Suppressor macrophage treated with lipopolysaccharide for 1 hour (primary cell): ENCODE measurements at regions not wholly inside any gene's neighbourhood (a gene's known extent, or its start where the extent isn't known, plus 50 kb on each side); places are given as distances from the start of the nearest gene placed in this dataset.
A peak's percentile ranks its signal among the peaks of the same experiment; 100 is the strongest.
"Not testable (repeated sequence)": the region's sequence is repeated elsewhere in the genome, so short reads cannot be mapped to it uniquely, and the experiment has no call there.

Experiments used
- DNase-seq, 3 donors: peaks; one replicate each; pipeline ENCODE4 v3.0.0-alpha.2; 2020 to 2022

DNA sequence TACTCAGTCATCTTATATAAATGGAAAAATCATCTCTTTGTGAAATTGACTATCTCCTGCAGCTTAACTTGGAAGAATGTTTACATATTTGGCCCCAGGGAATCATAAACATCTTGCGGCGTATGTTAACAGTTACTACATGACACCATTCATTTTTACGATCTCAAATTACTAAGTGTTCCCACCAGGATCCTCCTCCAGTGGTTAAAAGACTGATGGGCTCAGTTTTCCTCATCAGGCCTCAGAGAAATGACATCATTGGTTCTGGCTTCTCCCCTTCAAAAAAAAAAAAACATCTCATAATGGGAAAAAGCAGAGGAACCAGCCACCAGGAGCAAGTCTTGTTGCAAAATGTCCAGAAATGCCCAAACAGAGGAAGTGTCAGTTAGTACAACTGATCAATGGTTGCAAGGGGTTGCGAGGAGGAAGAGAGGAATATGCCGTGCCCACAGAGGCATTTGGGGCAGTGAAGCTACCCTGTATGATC, 70.5 kb upstream of the LIPC start:
- peak; percentile 75 to 84 (median 84) for DNase-seq

DNA sequence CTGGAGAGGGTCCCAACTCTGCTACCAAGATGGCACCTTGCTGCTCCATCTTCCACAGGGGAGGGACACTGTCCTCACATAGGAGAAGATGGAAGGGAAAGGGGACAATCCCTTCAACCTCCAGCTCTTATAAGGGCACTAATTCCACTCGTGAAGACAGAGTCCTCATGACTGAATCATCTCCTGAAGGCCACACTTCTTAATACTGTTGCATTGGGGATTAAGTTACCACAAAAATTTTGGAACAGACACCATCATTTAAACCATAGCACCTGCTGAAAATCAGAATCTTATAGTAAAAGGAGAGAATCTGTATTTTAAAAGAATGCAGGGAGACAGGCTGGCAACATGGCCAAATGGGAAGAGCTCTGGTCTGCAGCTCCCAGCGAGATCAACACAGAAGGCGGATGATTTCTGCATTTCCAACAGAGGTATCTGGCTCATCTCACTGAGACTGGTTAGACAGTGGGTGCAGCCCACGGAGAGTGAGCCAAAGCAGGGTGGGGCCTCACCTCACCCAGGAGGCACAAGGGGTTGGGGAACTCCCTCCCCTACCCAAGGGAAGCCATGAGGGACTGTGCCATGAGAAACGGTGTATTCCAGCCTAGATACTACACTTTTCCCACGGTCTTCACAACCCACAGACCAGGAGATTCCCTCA, 69.4 kb upstream of the LIPC start:
- peak; percentile 43 to 70 (median 46) for DNase-seq

- not testable (repeated sequence) for DNase-seq
Observed at GRCh38 chr15:58363118-58363517, 68.7 kb upstream of the LIPC start.

DNA sequence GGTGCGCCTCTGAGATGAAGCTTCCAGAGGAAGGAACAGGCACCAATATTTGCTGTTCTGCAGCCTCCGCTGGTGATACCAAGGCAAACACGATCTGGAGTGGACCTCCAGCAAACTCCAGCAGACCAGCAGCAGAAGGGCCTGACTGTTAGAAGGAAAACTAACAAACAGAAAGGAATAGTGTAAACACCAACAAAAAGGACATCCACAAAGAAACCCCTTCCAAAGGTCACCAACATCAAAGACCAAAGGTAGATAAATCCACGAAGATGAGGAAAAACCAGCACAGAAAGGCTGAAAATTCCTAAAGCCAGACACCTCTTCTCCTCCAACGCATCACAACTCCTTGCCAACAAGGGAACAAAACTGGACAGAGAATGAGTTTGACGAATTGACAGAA, 68.1 kb upstream of the LIPC start:
- DNase-seq = not testable (repeated sequence)

DNA sequence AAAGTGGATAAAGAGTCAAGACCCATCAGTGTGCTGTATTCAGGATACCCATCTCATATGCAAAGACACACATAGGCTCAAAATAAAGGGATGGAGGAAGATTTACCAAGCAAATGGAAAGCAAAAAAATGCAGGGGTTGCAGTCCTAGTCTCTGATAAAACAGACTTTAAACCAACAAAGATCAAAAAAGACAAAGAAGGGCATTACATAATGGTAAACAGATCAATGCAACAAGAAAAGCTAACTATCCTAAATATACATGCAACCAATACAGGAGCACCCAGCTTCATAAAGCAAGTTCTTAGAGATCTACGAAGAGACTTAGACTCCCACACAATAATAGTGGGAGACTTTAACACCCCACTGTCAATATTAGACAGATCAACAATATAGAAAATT, 66.7 kb upstream of the LIPC start:
- not testable (repeated sequence) for DNase-seq

- DNase-seq = no peak
Observed at GRCh38 chr15:58369261-58369701, 62.5 kb upstream of the LIPC start.

GRCh38 chr15:58369956-58370355, 61.8 kb upstream of the LIPC start:
- no peak for DNase-seq

DNA sequence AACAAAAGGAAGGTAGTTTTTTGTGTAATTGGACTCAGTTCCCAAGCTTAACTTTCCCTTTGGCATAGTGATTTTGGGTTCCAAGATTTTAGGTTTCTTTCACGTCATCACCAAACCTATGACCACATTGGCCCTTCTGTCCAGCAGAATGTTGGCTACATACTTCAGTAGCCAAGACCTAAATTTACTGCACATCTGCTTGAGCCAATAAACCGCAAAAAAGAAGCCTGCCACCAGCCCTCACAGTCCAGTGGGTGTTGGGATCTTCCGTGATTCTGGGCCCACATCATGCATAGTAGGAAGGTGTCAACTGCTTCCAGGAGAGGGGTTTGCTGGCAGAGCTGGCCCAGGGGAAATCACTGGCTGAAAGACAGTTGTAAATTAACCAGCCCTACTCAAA, 57.6 kb upstream of the LIPC start:
- no peak for DNase-seq

GRCh38 chr15:58377193-58377592, 54.6 kb upstream of the LIPC start:
- DNase-seq = no peak

DNA sequence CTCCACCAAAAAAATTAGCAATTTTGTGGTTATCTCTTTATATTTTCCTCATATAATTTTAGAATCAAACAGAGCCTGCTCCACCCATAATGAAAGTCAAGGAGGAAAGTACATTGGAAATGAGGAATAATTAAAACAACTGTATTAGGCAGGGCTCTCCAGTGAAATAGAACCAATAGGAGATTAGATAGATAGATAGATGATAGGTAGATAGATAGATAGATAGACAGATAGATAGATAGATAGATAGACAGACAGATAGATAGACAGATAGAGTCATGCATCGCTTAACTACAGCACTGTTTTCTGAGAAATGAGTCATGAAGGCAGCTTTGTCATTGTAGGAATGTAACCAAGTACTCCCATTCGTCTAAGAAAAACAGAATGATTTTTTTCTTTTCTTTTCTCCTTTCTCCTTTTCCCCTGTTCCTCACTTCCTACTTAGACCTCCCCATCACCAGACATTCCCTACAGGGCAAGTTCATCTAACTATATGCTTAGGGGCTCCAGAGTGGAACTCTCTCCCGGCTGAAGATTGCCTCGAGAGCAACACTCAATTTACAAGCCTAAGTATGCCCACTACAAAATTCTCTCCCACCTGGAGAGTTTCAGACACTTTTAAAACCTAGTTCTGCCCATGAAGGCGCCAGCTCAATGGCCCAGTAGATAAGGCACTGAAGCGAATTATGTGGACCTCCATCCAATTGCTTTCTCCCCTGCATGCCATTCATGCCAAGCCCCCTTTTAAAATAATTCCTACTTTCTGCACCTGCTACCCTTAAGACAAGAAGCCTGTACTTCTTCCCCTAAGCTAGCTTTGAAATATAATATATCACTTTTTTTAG, 53.3 kb upstream of the LIPC start:
- DNase-seq = no peak

DNA sequence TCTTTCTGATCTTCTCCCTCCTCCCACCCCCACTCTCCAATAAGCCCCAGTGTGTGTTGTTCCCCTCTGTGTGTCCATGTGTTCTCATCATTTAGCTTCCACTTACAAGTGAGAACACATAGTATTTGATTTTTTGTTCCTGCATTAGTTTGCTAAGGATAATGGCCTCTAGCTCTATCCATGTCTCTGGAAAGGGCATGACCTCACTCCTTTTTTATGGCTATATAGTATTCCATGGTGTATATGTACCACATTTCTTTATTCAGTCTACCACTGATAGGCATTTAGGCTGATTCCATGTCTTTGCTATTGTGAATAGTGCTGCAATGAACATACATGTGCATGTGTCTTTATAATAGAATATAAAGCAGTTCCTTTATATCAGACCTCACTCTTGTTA, 52.3 kb upstream of the LIPC start:
- DNase-seq = not testable (repeated sequence)

- no peak for DNase-seq
Observed at GRCh38 chr15:58380280-58380945, 51.4 kb upstream of the LIPC start.

GRCh38 chr15:58381697-58382096, 50.1 kb upstream of the LIPC start:
- DNase-seq = peak; percentile 69 to 72 (median 70)
